Gastroesophageal sphincter (tissue), 3 donors: ENCODE measurements at regions not wholly inside any gene's neighbourhood (a gene's known extent, or its start where the extent isn't known, plus 50 kb on each side); places are given as distances from the start of the nearest gene placed in this dataset.

Experiments
- EP300 ChIP-seq: sonication (generic); formaldehyde crosslinking; IDR thresholded peaks from one replicate; pipeline ENCODE4 v1.6.1; 2017; ENCODE audit warnings: antibody characterized with exemption, mild to moderate bottlenecking
- POLR2A ChIP-seq, 2 donors: fragments of 450-650 bp; IDR thresholded peaks; one replicate each; pipeline ENCODE4 v1.6.1; 2017; ENCODE audit warnings: antibody characterized with exemption in 2 of 2, mild to moderate bottlenecking in 2 of 2, moderate library complexity in 1 of 2
- POLR2AphosphoS5 ChIP-seq: sonication (generic); formaldehyde crosslinking; IDR thresholded peaks from one replicate; pipeline ENCODE4 v1.6.1; 2017; ENCODE audit warnings: antibody characterized with exemption
- TF ChIP-seq, protein P1 (sequence below), 4 experiments: fragments of 200-600 bp in 2 of 4; fragments of 450-650 bp in 2 of 4; sonication (generic) in 1 of 4; IDR thresholded peaks; one replicate each; pipeline ENCODE4 v1.5.1; 2017 to 2019; ENCODE audit warnings: antibody characterized with exemption in 4 of 4, mild to moderate bottlenecking in 2 of 4, moderate library complexity in 2 of 4

DNA sequence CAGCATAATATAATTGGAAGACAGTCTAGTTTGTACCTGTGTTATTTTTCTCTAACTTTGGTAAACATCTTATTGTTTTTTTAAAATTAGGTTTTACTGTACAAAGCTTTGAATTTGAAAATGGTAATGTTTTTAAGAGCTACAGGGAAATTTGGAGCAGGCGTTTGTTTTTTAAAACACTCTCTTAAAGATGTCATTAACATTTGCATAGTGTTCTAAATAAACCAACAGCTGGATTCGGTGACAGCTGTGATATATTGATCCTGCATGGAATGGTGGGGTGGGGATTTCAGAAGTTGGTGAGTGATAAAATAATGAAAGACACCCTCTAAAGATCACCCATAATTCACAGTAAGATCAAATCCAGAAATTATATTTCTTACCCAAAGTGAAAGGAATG, 97.9 kb upstream of the PRL start:
- TF ChIP-seq, protein P1, sequence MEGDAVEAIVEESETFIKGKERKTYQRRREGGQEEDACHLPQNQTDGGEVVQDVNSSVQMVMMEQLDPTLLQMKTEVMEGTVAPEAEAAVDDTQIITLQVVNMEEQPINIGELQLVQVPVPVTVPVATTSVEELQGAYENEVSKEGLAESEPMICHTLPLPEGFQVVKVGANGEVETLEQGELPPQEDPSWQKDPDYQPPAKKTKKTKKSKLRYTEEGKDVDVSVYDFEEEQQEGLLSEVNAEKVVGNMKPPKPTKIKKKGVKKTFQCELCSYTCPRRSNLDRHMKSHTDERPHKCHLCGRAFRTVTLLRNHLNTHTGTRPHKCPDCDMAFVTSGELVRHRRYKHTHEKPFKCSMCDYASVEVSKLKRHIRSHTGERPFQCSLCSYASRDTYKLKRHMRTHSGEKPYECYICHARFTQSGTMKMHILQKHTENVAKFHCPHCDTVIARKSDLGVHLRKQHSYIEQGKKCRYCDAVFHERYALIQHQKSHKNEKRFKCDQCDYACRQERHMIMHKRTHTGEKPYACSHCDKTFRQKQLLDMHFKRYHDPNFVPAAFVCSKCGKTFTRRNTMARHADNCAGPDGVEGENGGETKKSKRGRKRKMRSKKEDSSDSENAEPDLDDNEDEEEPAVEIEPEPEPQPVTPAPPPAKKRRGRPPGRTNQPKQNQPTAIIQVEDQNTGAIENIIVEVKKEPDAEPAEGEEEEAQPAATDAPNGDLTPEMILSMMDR (IDR thresholded peaks at IDR 0.05) = no peak
- TF ChIP-seq POLR2A (IDR thresholded peaks at IDR 0.05) (no peak), POLR2AphosphoS5 (no peak), EP300 (no peak)
